Osteocyte (in vitro differentiated cells): ENCODE measurements at regions not wholly inside any gene's neighbourhood (a gene's known extent, or its start where the extent isn't known, plus 50 kb on each side); places are given as distances from the start of the nearest gene placed in this dataset.

ENCODE experiments used
- DNase-seq: peaks from one replicate; pipeline ENCODE4 v3.0.0; 2021; ENCODE audit warnings: mixed read lengths; ENCODE audit not compliant: unreplicated experiment; ENCODE audit errors: extremely low spot score
- H3K27ac Mint-ChIP-seq: one replicate; pipeline ENCODE4 v1.8.0; 2021; ENCODE audit warnings: mild to moderate bottlenecking, mixed read lengths; ENCODE audit not compliant: unreplicated experiment
- H3K27me3 Mint-ChIP-seq: one replicate; pipeline ENCODE4 v1.8.0; 2021; ENCODE audit warnings: mixed read lengths; ENCODE audit not compliant: unreplicated experiment
- H3K36me3 Mint-ChIP-seq: one replicate; pipeline ENCODE4 v1.8.0; 2021; ENCODE audit warnings: mixed read lengths; ENCODE audit not compliant: unreplicated experiment
- H3K4me1 Mint-ChIP-seq: one replicate; pipeline ENCODE4 v1.8.0; 2021; ENCODE audit warnings: mixed read lengths; ENCODE audit not compliant: unreplicated experiment
- H3K4me3 Mint-ChIP-seq: one replicate; pipeline ENCODE4 v1.8.0; 2021; ENCODE audit warnings: mild to moderate bottlenecking, moderate library complexity, mixed read lengths; ENCODE audit not compliant: unreplicated experiment
- H3K9me3 Mint-ChIP-seq: one replicate; pipeline ENCODE4 v1.8.0; 2021; ENCODE audit warnings: mixed read lengths; ENCODE audit not compliant: unreplicated experiment
- TF ChIP-seq, protein P1 (sequence below): fragments of 200-600 bp; sonication (generic); IDR thresholded peaks from 2 replicates; pipeline ENCODE4 v1.5.0; 2021; ENCODE audit warnings: antibody characterized with exemption, mild to moderate bottlenecking, moderate library complexity

DNA sequence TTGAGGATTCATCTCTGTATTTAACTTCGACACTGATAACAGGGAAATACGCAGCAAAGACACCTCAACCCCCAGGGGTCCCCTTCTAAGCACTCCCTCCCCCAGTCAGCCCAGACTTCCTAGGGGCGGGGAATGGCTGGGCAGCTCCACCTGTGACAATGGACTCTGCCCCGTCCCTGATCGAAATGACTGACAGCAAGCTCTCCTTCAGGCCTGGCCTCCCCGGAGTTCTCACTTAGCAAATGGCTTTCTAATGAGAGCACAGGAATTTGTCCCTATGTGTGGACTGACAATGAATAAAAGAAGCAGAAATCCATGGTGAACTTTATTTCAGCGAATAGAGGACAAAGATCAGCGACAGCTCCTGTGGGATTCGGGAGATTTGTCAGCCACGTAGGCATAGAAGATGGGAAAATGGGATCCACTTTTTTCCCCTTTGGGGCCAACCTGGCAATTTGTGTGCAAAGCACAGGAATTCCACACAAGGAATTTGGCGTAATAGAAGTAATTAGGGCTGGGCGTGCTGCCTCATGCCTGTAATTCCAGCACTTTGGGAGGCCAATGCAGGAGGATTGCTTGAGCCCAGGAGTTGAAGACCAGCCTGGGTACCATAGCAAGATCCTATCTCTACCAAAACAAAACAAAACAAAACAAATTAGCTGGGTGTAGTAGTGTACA lies 63.8 kb downstream of the TNFAIP2 start:
- H3K27me3 Mint-ChIP-seq = peaks cover 45% of the 10 kb centered on the region
- DNase-seq = no peak
- H3K4me1 Mint-ChIP-seq = peaks cover 7% of the 10 kb centered on the region
- TF ChIP-seq, protein P1, sequence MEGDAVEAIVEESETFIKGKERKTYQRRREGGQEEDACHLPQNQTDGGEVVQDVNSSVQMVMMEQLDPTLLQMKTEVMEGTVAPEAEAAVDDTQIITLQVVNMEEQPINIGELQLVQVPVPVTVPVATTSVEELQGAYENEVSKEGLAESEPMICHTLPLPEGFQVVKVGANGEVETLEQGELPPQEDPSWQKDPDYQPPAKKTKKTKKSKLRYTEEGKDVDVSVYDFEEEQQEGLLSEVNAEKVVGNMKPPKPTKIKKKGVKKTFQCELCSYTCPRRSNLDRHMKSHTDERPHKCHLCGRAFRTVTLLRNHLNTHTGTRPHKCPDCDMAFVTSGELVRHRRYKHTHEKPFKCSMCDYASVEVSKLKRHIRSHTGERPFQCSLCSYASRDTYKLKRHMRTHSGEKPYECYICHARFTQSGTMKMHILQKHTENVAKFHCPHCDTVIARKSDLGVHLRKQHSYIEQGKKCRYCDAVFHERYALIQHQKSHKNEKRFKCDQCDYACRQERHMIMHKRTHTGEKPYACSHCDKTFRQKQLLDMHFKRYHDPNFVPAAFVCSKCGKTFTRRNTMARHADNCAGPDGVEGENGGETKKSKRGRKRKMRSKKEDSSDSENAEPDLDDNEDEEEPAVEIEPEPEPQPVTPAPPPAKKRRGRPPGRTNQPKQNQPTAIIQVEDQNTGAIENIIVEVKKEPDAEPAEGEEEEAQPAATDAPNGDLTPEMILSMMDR = no peak
- H3K9me3 Mint-ChIP-seq = no peaks in the 10 kb centered on the region
- no peaks in the 10 kb centered on the region for H3K36me3 Mint-ChIP-seq
- H3K27ac Mint-ChIP-seq = no peak overlapping the region
- no peak overlapping the region for H3K4me3 Mint-ChIP-seq

DNA sequence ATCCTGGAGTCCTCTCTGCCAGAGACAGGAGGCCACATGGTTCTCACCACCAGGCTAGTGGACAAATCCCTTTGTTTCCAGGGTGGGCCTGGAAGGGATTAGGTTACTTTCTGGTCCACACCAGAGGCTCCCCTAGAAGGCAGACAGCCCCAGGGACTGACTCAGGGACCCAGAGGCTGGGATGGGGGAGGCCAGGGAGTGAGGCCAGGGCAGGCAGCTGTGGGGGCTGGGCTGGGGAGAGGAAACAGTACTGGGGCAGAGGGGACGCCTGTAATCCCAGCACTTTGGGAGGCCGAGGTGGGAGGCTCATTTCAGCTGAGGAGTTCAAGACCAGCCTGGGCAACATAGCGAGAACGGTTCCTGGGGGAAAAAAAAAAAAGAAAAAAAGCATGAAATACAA lies 64.7 kb downstream of the TNFAIP2 start:
- peaks cover 7% of the 10 kb centered on the region for H3K4me1 Mint-ChIP-seq
- no peak overlapping the region for H3K27ac Mint-ChIP-seq
- no peak overlapping the region for H3K4me3 Mint-ChIP-seq
- H3K27me3 Mint-ChIP-seq = peaks cover 45% of the 10 kb centered on the region
- TF ChIP-seq, protein P1 = no peak
- H3K9me3 Mint-ChIP-seq = no peaks in the 10 kb centered on the region
- no peaks in the 10 kb centered on the region for H3K36me3 Mint-ChIP-seq
- DNase-seq = no peak

DNA sequence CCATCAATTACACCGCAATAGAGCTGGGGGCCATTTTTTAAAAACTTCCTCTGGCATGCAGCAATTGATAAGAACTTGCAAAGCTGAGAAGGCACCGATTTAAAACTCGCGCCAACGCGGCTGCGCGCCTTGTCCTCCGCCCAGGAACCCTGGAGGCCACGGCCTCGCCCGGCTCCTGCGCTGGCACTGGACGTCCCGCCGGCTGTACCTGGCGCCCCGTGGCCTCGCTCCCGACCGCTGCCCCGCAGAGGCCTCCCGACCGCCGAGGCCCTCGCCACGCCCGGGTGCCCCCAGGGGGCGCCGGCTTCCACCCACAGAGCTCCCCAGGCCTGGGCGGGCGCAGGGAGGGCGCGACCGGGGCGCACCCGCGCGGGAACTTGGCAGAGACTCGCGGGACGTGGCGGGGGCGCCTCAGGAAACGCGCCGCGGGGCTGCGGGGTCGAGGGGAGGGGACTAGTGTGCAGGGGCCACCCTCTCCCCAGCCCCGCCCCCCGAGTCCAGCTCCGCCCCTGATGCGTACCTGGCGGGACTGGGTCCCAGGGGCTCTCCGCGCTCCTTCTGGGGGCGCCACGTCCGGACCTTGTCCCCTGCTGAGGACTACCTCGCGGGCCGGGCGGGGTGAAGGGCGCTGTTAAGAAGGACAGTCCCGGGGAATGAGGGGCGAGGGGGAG lies 65.7 kb downstream of the TNFAIP2 start:
- Mint-ChIP-seq H3K4me1 (peaks cover 7% of the 10 kb centered on the region), H3K9me3 (no peaks in the 10 kb centered on the region), H3K36me3 (no peaks in the 10 kb centered on the region), H3K27me3 (peaks cover 44% of the 10 kb centered on the region), H3K27ac (no peak overlapping the region), H3K4me3 (peak overlapping the region; percentile 44)
- TF ChIP-seq, protein P1 = peak; percentile 42
- no peak for DNase-seq

DNA sequence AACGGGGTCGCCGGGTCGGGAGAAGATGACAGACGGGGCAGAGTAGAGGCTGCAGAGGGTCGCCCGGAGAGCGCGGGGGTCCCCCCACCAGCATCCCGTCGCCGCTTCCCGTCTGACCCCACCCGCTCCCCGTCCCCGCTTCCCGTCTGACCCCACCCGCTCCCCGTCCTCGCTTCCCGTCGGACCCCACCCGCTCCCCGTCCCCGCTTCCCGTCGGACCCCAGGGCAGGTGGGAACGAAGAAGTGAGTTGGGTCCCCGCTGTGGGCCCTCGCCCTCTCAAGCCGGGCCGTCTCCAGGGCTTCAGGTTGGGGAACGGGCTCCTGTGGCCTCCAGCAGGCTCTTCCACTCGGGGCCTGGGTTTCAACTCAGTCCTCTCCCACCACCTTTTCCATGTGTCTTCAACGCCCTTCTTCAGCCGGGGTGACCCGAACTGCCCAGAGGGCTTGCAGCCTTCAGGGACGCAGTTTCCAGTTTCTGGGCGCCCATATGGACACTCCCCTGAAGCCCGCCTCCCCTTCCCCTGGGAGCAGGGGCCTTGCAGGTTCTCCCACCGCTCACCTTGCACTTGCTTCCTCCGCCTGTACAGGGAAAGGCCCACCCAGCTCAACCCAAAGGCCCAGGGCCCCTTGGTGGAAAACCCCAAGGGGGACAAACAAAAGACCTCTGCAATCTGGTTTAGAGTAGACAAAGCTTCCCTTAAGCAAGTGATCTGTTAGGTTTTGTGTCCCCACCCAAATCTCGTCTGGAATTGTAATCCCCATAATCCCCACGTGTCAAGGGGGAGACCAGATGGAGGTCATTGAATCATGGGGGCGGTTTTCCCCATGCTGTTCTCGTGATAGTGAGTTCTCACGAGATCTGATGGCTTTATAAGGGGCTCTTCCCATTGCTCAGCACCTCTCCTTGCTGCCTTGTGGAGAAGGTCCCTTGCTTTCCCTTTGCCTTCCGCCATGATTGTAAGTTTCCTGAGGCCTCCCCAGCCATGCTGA lies 66.5 kb downstream of the TNFAIP2 start:
- no peak for DNase-seq
- Mint-ChIP-seq H3K27me3 (peaks cover 44% of the 10 kb centered on the region), H3K4me3 (no peak overlapping the region), H3K9me3 (no peaks in the 10 kb centered on the region), H3K27ac (no peak overlapping the region), H3K36me3 (no peaks in the 10 kb centered on the region), H3K4me1 (peaks cover 7% of the 10 kb centered on the region)
- TF ChIP-seq, protein P1 = no peak
